ENCODE measurements at regions not wholly inside any gene's neighbourhood (a gene's known extent, or its start where the extent isn't known, plus 50 kb on each side); places are given as distances from the start of the nearest gene placed in this dataset.

DNA sequence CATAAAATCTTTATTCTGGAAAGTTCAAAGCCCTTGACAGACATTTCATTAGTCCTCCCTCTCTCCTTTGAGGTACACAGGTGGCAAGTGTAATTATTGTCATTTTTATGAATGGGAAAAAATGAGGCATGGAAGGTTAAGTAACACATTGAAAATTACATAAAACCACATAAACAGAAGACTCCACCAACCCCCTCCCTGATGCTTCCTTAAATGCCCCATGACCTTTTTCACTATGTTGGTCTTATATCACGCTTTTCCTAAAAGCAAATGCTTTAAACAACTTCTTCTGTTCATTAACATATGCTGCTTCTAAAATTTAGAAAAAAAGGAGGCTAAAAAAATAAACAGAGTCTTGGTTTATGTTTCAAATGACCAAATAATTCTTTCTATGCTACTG lies 648.4 kb downstream of the PTPRC start:
- Histone ChIP-seq H3K27me3 (ENCODE audit: control insufficient read depth, insufficient read depth, low read length) (no peaks in the 10 kb centered on the region), H3K27ac (ENCODE audit: low read length) (no peak overlapping the region), H3K4me3 (ENCODE audit: low read length) (no peak overlapping the region), H3K36me3 (ENCODE audit: control insufficient read depth, insufficient read depth, low read length) (no peaks in the 10 kb centered on the region), H3K9me3 (ENCODE audit: control insufficient read depth, low read depth, low read length) (no peaks in the 10 kb centered on the region), H3K4me1 (ENCODE audit: control insufficient read depth, insufficient read depth, low read length) (no peaks in the 10 kb centered on the region)
- DNase-seq: no peak
- no CpG with 5 or more reads among the region's 1 CpG for WGBS (ENCODE audit: insufficient coverage, low lambda C conversion rate)

DNA sequence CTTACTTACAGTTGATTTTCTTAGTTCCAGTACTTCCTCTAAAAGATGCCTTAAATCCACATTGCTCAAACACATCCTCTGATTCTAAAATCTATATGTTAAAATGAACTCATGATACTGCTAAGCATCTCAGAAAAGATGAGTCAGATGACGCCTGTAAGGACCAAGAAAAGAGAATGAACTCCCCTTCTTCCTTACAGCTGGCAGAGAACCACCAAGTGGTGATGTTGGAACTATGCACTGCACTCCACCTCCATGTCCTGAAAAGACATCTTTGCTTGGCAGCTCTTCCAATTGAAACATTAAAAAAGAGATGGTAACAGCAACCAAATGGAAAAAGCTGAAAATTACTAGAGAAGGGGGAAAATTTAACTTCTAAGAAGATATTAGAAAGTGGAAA lies 648.8 kb downstream of the PTPRC start:
- no CpG with 5 or more reads among the region's 1 CpG for WGBS (ENCODE audit: insufficient coverage, low lambda C conversion rate)
- no peaks in the 10 kb centered on the region for H3K9me3 ChIP-seq (ENCODE audit: control insufficient read depth, low read depth, low read length)
- H3K4me1 ChIP-seq (ENCODE audit: control insufficient read depth, insufficient read depth, low read length): no peaks in the 10 kb centered on the region
- H3K36me3 ChIP-seq (ENCODE audit: control insufficient read depth, insufficient read depth, low read length): no peaks in the 10 kb centered on the region
- no peak for DNase-seq
- no peak overlapping the region for H3K4me3 ChIP-seq (ENCODE audit: low read length)
- H3K27ac ChIP-seq (ENCODE audit: low read length): no peak overlapping the region
- H3K27me3 ChIP-seq (ENCODE audit: control insufficient read depth, insufficient read depth, low read length): no peaks in the 10 kb centered on the region

DNA sequence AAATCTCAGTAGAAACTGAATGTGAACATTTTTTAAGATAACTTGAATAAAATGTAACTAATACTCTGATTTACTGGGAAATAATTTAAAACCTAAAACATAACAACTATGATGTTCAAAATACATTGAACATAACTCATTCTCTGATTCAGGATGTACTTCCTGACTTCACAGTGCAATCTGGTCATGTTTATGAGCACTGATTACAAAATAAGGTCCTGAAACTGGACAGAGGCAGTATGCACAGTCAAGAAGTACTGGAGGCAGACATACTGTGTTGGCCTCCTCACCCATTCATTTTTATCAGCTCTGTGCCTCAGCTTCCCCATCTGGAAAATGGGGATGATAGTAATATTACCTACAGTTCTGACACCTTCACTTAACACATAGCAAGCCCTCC lies 651.3 kb downstream of the PTPRC start:
- Histone ChIP-seq H3K4me3 (ENCODE audit: low read length) (no peak overlapping the region), H3K4me1 (ENCODE audit: control insufficient read depth, insufficient read depth, low read length) (no peaks in the 10 kb centered on the region), H3K27me3 (ENCODE audit: control insufficient read depth, insufficient read depth, low read length) (no peaks in the 10 kb centered on the region), H3K27ac (ENCODE audit: low read length) (no peak overlapping the region), H3K9me3 (ENCODE audit: control insufficient read depth, low read depth, low read length) (no peaks in the 10 kb centered on the region), H3K36me3 (ENCODE audit: control insufficient read depth, insufficient read depth, low read length) (no peaks in the 10 kb centered on the region)
- no peak for DNase-seq

DNA sequence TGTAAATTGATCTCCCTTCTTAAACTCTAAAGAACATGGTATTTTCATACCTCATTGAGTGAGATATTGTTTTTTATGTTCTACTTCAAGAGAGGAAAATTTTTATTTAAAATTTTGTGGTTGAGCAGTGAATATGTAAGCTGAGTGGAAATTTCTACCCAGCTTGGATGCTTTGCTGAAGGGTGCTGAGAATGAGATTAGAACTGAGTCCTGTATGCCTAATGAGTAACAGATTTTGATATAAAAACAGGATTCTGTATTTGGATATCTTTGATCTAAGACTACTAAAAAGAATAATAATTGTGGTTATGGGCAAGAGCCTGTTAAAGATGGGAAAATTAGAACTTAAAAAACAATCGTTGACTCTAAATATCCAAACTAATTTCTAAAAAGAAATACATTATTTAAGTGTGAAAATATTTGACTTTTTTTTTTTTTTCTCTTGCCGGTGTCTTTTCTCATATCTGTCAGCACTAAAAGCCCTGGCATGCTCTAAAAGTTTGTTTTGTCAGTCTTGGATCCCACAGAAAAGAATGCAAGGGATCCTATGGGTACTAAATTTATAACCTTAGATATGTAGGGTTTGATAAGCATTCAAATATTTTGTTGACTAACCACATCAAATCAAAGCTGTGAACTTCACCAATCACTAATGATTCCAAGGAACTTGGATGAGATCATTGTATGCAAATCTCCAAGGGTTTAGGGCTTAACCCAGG lies 652.3 kb downstream of the PTPRC start:
- H3K9me3 ChIP-seq (ENCODE audit: control insufficient read depth, low read depth, low read length): no peaks in the 10 kb centered on the region
- H3K36me3 ChIP-seq (ENCODE audit: control insufficient read depth, insufficient read depth, low read length): no peaks in the 10 kb centered on the region
- H3K4me1 ChIP-seq (ENCODE audit: control insufficient read depth, insufficient read depth, low read length): no peaks in the 10 kb centered on the region
- no peak overlapping the region for H3K27ac ChIP-seq (ENCODE audit: low read length)
- DNase-seq: no peak
- no peaks in the 10 kb centered on the region for H3K27me3 ChIP-seq (ENCODE audit: control insufficient read depth, insufficient read depth, low read length)
- H3K4me3 ChIP-seq (ENCODE audit: low read length): no peak overlapping the region
- WGBS (ENCODE audit: insufficient coverage, low lambda C conversion rate): 89% methylated on average over 1 of the region's 2 CpGs

DNA sequence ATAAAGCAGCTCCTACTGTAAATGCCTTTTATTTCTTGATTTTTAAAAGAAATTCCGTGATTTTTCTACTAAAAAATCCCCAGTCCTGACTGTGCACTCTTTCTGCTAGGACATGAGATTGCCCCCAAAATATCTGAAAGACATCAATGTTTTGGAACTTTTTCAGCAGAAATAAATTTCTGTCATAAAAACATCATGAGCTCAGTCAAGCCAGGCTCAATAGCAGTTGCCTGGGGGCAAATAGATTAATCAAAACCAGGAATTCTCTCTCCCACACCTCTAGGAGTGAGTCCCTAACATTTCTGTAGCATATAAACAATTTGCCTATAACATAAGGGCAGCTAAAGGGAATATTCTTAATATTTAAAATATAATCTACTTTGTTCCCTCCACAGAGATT lies 654.1 kb downstream of the PTPRC start:
- no peaks in the 10 kb centered on the region for H3K9me3 ChIP-seq (ENCODE audit: control insufficient read depth, low read depth, low read length)
- no peaks in the 10 kb centered on the region for H3K4me1 ChIP-seq (ENCODE audit: control insufficient read depth, insufficient read depth, low read length)
- no CpG with 5 or more reads among the region's 1 CpG for WGBS (ENCODE audit: insufficient coverage, low lambda C conversion rate)
- H3K36me3 ChIP-seq (ENCODE audit: control insufficient read depth, insufficient read depth, low read length): no peaks in the 10 kb centered on the region
- H3K27me3 ChIP-seq (ENCODE audit: control insufficient read depth, insufficient read depth, low read length): no peaks in the 10 kb centered on the region
- no peak for DNase-seq
- H3K27ac ChIP-seq (ENCODE audit: low read length): no peak overlapping the region
- H3K4me3 ChIP-seq (ENCODE audit: low read length): no peak overlapping the region

DNA sequence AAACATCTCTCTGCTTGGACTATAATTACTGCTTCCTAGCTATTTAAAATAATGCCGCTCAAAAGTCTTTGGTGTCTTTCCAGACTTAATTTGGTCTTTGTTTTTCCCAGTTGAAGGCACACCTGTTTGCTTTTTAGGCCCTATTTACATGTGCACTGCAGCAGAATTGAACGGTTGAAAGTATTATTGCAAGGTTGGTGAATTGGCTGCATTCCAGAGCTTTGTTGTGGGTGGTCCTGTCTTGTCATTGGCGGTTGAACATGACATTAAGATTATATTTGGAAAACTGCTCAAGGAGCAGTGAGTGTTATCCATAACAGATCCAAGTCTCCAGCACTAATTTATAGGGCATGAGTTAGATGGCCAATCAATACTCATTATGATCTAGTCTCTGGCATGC lies 656.3 kb downstream of the PTPRC start:
- H3K27me3 ChIP-seq (ENCODE audit: control insufficient read depth, insufficient read depth, low read length): no peaks in the 10 kb centered on the region
- H3K36me3 ChIP-seq (ENCODE audit: control insufficient read depth, insufficient read depth, low read length): no peaks in the 10 kb centered on the region
- H3K4me3 ChIP-seq (ENCODE audit: low read length): no peak overlapping the region
- no peak overlapping the region for H3K27ac ChIP-seq (ENCODE audit: low read length)
- no CpG with 5 or more reads among the region's 3 CpGs for WGBS (ENCODE audit: insufficient coverage, low lambda C conversion rate)
- H3K4me1 ChIP-seq (ENCODE audit: control insufficient read depth, insufficient read depth, low read length): no peaks in the 10 kb centered on the region
- H3K9me3 ChIP-seq (ENCODE audit: control insufficient read depth, low read depth, low read length): no peaks in the 10 kb centered on the region
- no peak for DNase-seq

DNA sequence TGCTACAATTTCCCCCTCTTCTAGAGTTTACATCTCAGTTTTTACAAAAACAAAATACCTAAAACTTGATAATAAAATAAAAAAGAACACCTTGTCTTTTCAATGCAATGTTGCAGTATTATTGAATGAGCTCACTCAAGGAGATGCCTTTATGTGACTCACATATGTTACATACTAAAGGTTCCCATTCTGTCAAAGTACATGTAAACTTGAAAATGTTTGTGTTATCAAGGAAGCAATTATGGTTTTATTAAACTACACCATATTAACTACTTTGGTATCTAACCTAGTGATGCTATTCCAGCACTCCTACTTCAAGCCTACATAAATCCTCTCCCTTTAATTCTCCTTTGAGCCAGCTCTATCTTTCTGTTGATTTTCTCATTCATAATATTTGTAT lies 658.3 kb downstream of the PTPRC start:
- DNase-seq: no peak
- H3K27me3 ChIP-seq (ENCODE audit: control insufficient read depth, insufficient read depth, low read length): no peaks in the 10 kb centered on the region
- no peaks in the 10 kb centered on the region for H3K36me3 ChIP-seq (ENCODE audit: control insufficient read depth, insufficient read depth, low read length)
- no peaks in the 10 kb centered on the region for H3K9me3 ChIP-seq (ENCODE audit: control insufficient read depth, low read depth, low read length)
- no peak overlapping the region for H3K4me3 ChIP-seq (ENCODE audit: low read length)
- no peaks in the 10 kb centered on the region for H3K4me1 ChIP-seq (ENCODE audit: control insufficient read depth, insufficient read depth, low read length)
- H3K27ac ChIP-seq (ENCODE audit: low read length): no peak overlapping the region

DNA sequence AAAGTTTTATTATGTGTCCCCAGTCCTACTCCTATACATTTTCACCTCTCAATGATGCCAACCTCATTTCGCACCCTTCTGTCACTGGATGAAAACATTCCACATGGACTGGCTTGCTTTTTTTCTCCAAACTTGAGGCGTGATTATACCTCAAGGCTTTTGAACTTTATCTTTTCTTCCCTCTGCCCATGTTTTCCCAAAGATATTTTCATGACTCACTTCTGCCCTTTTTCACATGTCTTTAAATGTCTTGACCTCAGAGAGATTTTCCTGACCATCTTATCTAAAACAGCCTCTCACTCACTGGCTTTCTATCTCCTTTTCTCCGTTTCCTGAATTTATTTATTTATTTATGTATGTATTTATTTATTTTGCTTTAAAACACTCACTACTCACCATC lies 659.0 kb downstream of the PTPRC start:
- DNase-seq: no peak
- Histone ChIP-seq H3K36me3 (ENCODE audit: control insufficient read depth, insufficient read depth, low read length) (no peaks in the 10 kb centered on the region), H3K27ac (ENCODE audit: low read length) (no peak overlapping the region), H3K9me3 (ENCODE audit: control insufficient read depth, low read depth, low read length) (no peaks in the 10 kb centered on the region), H3K4me1 (ENCODE audit: control insufficient read depth, insufficient read depth, low read length) (no peaks in the 10 kb centered on the region), H3K27me3 (ENCODE audit: control insufficient read depth, insufficient read depth, low read length) (no peaks in the 10 kb centered on the region), H3K4me3 (ENCODE audit: low read length) (no peak overlapping the region)
- 33% methylated on average over 2 of the region's 3 CpGs for WGBS (ENCODE audit: insufficient coverage, low lambda C conversion rate)

DNA sequence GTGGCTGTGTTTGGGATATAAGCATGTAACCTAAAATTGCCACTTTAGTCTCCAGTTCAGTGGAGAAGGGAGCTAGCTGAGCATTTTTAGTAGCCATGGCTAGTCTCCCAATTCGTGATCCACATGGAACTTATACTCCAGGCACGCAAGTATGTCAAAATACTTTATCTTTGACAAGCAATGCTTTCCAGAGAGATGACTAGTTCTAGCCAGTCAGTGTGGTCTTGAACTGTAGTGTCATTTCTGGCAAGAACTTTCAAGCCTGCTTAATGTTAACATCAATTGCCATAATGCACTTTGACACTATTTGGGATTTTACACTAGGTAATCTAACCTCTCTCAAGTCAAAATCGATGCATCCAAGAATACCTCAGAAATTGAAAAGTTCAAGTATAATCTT lies 660.0 kb downstream of the PTPRC start:
- no peak for DNase-seq
- Histone ChIP-seq H3K27me3 (ENCODE audit: control insufficient read depth, insufficient read depth, low read length) (no peaks in the 10 kb centered on the region), H3K9me3 (ENCODE audit: control insufficient read depth, low read depth, low read length) (no peaks in the 10 kb centered on the region), H3K4me1 (ENCODE audit: control insufficient read depth, insufficient read depth, low read length) (no peaks in the 10 kb centered on the region), H3K27ac (ENCODE audit: low read length) (no peak overlapping the region), H3K36me3 (ENCODE audit: control insufficient read depth, insufficient read depth, low read length) (no peaks in the 10 kb centered on the region), H3K4me3 (ENCODE audit: low read length) (no peak overlapping the region)
- WGBS (ENCODE audit: insufficient coverage, low lambda C conversion rate): 100% methylated on average over 1 of the region's 3 CpGs

DNA sequence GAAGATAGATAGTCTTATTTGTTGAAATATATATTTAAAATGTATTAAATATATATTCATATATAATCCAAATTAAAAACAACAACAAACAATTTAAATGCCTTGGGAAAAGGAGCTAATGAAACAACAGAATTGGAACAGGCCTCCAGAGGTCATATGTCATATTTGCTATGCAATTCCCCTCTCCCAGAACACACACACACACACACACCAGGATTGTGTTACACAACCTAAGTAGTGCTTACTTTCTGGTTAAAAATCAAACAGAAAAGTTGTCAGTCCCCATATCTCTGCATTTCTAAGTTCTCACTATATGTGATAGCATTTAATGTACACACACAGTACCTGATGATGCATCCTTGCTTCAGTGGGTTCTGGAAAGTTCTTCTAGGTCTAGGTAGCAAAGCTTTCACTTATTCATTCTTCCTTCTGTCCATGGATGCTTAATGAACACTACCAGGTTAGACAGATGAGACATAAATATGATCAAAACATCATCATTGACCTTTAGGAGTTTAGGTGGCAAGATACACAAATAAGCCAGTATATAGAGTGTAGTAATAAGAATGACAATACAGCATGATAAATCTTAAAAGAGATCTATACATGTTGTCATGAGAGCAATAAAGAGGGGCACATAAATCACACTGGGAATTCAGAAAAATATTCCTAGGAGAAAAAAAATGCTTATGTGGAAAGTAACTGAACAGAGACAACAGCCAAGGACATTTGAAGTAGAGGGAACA lies 662.8 kb downstream of the PTPRC start:
- Histone ChIP-seq H3K27me3 (ENCODE audit: control insufficient read depth, insufficient read depth, low read length) (no peaks in the 10 kb centered on the region), H3K4me3 (ENCODE audit: low read length) (no peak overlapping the region), H3K36me3 (ENCODE audit: control insufficient read depth, insufficient read depth, low read length) (no peaks in the 10 kb centered on the region), H3K9me3 (ENCODE audit: control insufficient read depth, low read depth, low read length) (no peaks in the 10 kb centered on the region), H3K27ac (ENCODE audit: low read length) (no peak overlapping the region), H3K4me1 (ENCODE audit: control insufficient read depth, insufficient read depth, low read length) (no peaks in the 10 kb centered on the region)
- DNase-seq: no peak

DNA sequence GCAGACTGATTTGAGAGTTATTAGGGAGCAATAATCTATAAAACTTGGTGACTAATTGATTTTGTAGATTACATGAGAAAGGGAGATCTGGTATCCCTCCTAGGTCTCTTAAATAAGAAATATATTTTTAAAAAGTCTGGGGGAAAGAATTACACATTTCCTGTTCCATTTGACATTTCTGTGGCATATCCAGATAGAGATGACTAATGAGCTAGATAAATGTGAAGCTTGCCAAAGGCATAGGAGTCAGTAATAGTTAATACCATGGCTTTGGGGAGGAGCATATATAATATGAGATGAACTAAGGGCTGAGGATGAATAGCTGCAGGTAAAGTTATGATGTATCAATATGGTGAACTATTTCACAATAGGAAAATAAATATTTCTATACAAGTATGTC lies 663.7 kb downstream of the PTPRC start:
- Histone ChIP-seq H3K4me3 (ENCODE audit: low read length) (no peak overlapping the region), H3K9me3 (ENCODE audit: control insufficient read depth, low read depth, low read length) (no peaks in the 10 kb centered on the region), H3K27ac (ENCODE audit: low read length) (no peak overlapping the region), H3K4me1 (ENCODE audit: control insufficient read depth, insufficient read depth, low read length) (no peaks in the 10 kb centered on the region), H3K27me3 (ENCODE audit: control insufficient read depth, insufficient read depth, low read length) (no peaks in the 10 kb centered on the region), H3K36me3 (ENCODE audit: control insufficient read depth, insufficient read depth, low read length) (no peaks in the 10 kb centered on the region)
- no peak for DNase-seq
